ENCODE measurements at regions not wholly inside any gene's neighbourhood (a gene's known extent, or its start where the extent isn't known, plus 50 kb on each side); places are given as distances from the start of the nearest gene placed in this dataset.

- H3K9me3 Mint-ChIP-seq (ENCODE audit: unreplicated experiment): peaks cover 8% of the 10 kb centered on the region
- TF ChIP-seq CTCF (IDR thresholded peaks at IDR 0.05; ENCODE audit: unreplicated experiment): no peak
- no TSS peak for BruUV-seq (replicated peaks)
- no peaks in the 10 kb centered on the region for H3K4me1 Mint-ChIP-seq (ENCODE audit: insufficient read depth, unreplicated experiment)
- intact Hi-C loops (cut with micrococcal nuclease): no loop called here
- no peak overlapping the region for H3K4me3 Mint-ChIP-seq (ENCODE audit: unreplicated experiment)
- H3K27ac Mint-ChIP-seq (ENCODE audit: low read depth, unreplicated experiment): no peak overlapping the region
- no peak for DNase-seq (ENCODE audit: unreplicated experiment)
- CTCF ChIA-PET: interaction anchor here (0.6 to 0.7 kb wide), 2 partner anchors 14 to 359 kb away, joined by 3 to 4 read pairs; no protein-coding TSS in a partner anchor
- H3K36me3 Mint-ChIP-seq (ENCODE audit: insufficient read depth, unreplicated experiment): no peaks in the 10 kb centered on the region
- no peaks in the 10 kb centered on the region for H3K27me3 Mint-ChIP-seq (ENCODE audit: insufficient read depth, unreplicated experiment)
- POLR2A ChIA-PET: no interaction called here
Observed at GRCh38 chr13:74860789-74861188, 621.2 kb downstream of the TBC1D4 start.

GRCh38 chr13:74850893-74851292, 631.1 kb downstream of the TBC1D4 start:
- POLR2A ChIA-PET: interaction anchor here (0.6 kb wide), 1 partner anchor 39 kb away, joined by 3 read pairs; no protein-coding TSS in a partner anchor
- Mint-ChIP-seq H3K9me3 (ENCODE audit: unreplicated experiment) (no peaks in the 10 kb centered on the region), H3K36me3 (ENCODE audit: insufficient read depth, unreplicated experiment) (peaks cover 6% of the 10 kb centered on the region), H3K4me3 (ENCODE audit: unreplicated experiment) (no peak overlapping the region), H3K27me3 (ENCODE audit: insufficient read depth, unreplicated experiment) (no peaks in the 10 kb centered on the region), H3K4me1 (ENCODE audit: insufficient read depth, unreplicated experiment) (no peaks in the 10 kb centered on the region), H3K27ac (ENCODE audit: low read depth, unreplicated experiment) (no peak overlapping the region)
- CTCF ChIA-PET: no interaction called here
- TF ChIP-seq CTCF (IDR thresholded peaks at IDR 0.05; ENCODE audit: unreplicated experiment): no peak
- intact Hi-C loops (cut with micrococcal nuclease): no loop called here
- DNase-seq (ENCODE audit: unreplicated experiment): no peak
- BruUV-seq (replicated peaks): no TSS peak

- intact Hi-C loops (cut with micrococcal nuclease): no loop called here
- CTCF ChIA-PET: interaction anchor here (0.6 kb wide), 1 partner anchor 234 kb away, joined by 3 read pairs; no protein-coding TSS in a partner anchor
- H3K27me3 Mint-ChIP-seq (ENCODE audit: insufficient read depth, unreplicated experiment): no peaks in the 10 kb centered on the region
- no peak overlapping the region for H3K4me3 Mint-ChIP-seq (ENCODE audit: unreplicated experiment)
- H3K27ac Mint-ChIP-seq (ENCODE audit: low read depth, unreplicated experiment): no peak overlapping the region
- no peak for TF ChIP-seq CTCF (IDR thresholded peaks at IDR 0.05; ENCODE audit: unreplicated experiment)
- no TSS peak for BruUV-seq (replicated peaks)
- POLR2A ChIA-PET: no interaction called here
- DNase-seq (ENCODE audit: unreplicated experiment): no peak
- no peaks in the 10 kb centered on the region for H3K9me3 Mint-ChIP-seq (ENCODE audit: unreplicated experiment)
- no peaks in the 10 kb centered on the region for H3K36me3 Mint-ChIP-seq (ENCODE audit: insufficient read depth, unreplicated experiment)
- H3K4me1 Mint-ChIP-seq (ENCODE audit: insufficient read depth, unreplicated experiment): no peaks in the 10 kb centered on the region
Observed at GRCh38 chr13:74847966-74848365, 634.0 kb downstream of the TBC1D4 start.

- Mint-ChIP-seq H3K27ac (ENCODE audit: low read depth, unreplicated experiment) (no peak overlapping the region), H3K4me3 (ENCODE audit: unreplicated experiment) (no peak overlapping the region), H3K36me3 (ENCODE audit: insufficient read depth, unreplicated experiment) (no peaks in the 10 kb centered on the region), H3K27me3 (ENCODE audit: insufficient read depth, unreplicated experiment) (no peaks in the 10 kb centered on the region), H3K9me3 (ENCODE audit: unreplicated experiment) (no peaks in the 10 kb centered on the region), H3K4me1 (ENCODE audit: insufficient read depth, unreplicated experiment) (no peaks in the 10 kb centered on the region)
- BruUV-seq (replicated peaks): no TSS peak
- CTCF ChIA-PET: interaction anchor here (0.9 kb wide), 1 partner anchor 11 kb away, joined by 3 read pairs; no protein-coding TSS in a partner anchor
- POLR2A ChIA-PET: no interaction called here
- no peak for TF ChIP-seq CTCF (IDR thresholded peaks at IDR 0.05; ENCODE audit: unreplicated experiment)
- intact Hi-C loops (cut with micrococcal nuclease): no loop called here
- no peak for DNase-seq (ENCODE audit: unreplicated experiment)
Observed at GRCh38 chr13:74845806-74846205, 636.2 kb downstream of the TBC1D4 start.
